HFF-Myc (cell line): ENCODE measurements at regions not wholly inside any gene's neighbourhood (a gene's known extent, or its start where the extent isn't known, plus 50 kb on each side); places are given as distances from the start of the nearest gene placed in this dataset.

Source experiments
- DNase-seq: peaks from one replicate; pipeline ENCODE4 v3.0.0-alpha.2; 2011; ENCODE audit warnings: low read depth; ENCODE audit errors: extremely low read depth
- H3K4me3 ChIP-seq: replicated peaks from 2 replicates; pipeline ENCODE4 v1.5.1; 2011; ENCODE audit warnings: low read depth, mild to moderate bottlenecking, control low read depth, low read length
- TF ChIP-seq, protein P1 (sequence below): IDR thresholded peaks from 2 replicates; pipeline ENCODE4 v1.5.1; 2012; ENCODE audit warnings: mild to moderate bottlenecking, low read depth, low read length, control low read depth; ENCODE audit errors: missing control alignments

GRCh38 chr11:128290106-128290840, 297.1 kb downstream of the ETS1 start:
- H3K4me3 ChIP-seq, result no peak overlapping the region
- DNase-seq, result peak; percentile 83
- TF ChIP-seq, protein P1, sequence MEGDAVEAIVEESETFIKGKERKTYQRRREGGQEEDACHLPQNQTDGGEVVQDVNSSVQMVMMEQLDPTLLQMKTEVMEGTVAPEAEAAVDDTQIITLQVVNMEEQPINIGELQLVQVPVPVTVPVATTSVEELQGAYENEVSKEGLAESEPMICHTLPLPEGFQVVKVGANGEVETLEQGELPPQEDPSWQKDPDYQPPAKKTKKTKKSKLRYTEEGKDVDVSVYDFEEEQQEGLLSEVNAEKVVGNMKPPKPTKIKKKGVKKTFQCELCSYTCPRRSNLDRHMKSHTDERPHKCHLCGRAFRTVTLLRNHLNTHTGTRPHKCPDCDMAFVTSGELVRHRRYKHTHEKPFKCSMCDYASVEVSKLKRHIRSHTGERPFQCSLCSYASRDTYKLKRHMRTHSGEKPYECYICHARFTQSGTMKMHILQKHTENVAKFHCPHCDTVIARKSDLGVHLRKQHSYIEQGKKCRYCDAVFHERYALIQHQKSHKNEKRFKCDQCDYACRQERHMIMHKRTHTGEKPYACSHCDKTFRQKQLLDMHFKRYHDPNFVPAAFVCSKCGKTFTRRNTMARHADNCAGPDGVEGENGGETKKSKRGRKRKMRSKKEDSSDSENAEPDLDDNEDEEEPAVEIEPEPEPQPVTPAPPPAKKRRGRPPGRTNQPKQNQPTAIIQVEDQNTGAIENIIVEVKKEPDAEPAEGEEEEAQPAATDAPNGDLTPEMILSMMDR, result peak; percentile 73

DNA sequence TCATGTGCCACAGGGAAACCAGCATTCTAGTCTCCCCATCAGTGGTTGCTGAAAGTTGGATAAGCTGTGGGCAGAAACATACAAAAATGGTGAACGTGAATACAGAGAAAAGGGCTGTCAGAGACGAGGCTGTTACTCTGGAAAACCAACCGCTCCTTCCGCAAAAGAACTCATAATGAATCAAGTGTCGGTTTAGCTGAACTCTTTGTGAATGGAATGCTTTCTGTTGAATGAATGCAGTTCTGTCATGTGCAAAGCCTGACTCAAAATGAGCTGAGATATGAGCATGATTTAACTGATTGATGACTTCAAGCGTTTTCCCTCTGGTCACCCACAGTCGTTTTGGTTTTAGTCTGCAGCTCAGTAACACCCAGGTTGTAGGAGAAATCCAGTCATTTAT, 298.3 kb downstream of the ETS1 start:
- no peak overlapping the region for H3K4me3 ChIP-seq
- TF ChIP-seq, protein P1, result no peak
- DNase-seq, result no peak

- H3K4me3 ChIP-seq, result no peak overlapping the region
- TF ChIP-seq, protein P1, result no peak
- DNase-seq, result no peak
Measured at GRCh38 chr11:128288368-128288767, 299.0 kb downstream of the ETS1 start.

- no peak overlapping the region for H3K4me3 ChIP-seq
- TF ChIP-seq, protein P1, result no peak
- no peak for DNase-seq
Measured at GRCh38 chr11:128285321-128285720, 302.0 kb downstream of the ETS1 start.

DNA sequence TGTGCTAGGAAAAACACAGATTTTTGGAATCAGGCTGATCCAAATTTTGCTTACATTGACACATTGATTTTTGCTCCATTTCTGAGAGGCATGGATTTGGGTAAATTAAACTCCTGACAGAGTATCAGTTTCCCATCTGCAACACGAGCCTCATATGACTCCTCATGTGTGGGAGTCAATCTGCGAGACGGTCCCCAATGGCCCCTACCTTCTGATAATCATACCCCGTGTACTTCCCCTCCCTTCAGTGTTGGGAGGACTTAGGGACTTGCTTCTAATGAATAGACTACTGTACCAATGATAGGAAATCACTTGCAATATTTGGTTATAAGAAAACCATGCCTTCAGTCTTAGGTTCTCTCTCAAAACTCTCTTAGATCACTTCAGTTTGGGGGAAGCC, 302.7 kb downstream of the ETS1 start:
- TF ChIP-seq, protein P1, result no peak
- no peak for DNase-seq
- no peak overlapping the region for H3K4me3 ChIP-seq

- TF ChIP-seq, protein P1, result no peak
- no peak for DNase-seq
- no peak overlapping the region for H3K4me3 ChIP-seq
Measured at GRCh38 chr11:128283451-128283850, 303.9 kb downstream of the ETS1 start.

DNA sequence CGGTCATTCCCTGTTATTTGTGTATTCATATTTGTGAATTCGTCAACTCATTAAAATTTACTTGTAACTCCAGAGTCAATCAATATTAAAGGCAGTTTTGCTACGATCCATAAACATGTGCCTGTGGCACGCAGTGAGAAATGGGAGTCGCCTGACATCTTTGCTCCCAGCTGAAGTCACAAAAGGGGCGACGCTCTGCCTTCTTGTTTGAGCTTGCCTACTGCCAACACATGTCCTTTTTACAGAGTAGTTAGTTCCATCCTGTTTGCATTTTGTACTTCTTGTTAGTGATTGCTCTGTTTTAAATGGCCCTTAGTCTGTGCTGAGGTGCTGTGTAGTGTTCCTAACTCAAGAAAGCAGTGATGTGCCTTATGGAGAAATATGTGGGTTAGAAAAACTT, 305.3 kb downstream of the ETS1 start:
- TF ChIP-seq, protein P1, result no peak
- no peak overlapping the region for H3K4me3 ChIP-seq
- no peak for DNase-seq
